ENCODE measurements at regions not wholly inside any gene's neighbourhood (a gene's known extent, or its start where the extent isn't known, plus 50 kb on each side); places are given as distances from the start of the nearest gene placed in this dataset.

DNA sequence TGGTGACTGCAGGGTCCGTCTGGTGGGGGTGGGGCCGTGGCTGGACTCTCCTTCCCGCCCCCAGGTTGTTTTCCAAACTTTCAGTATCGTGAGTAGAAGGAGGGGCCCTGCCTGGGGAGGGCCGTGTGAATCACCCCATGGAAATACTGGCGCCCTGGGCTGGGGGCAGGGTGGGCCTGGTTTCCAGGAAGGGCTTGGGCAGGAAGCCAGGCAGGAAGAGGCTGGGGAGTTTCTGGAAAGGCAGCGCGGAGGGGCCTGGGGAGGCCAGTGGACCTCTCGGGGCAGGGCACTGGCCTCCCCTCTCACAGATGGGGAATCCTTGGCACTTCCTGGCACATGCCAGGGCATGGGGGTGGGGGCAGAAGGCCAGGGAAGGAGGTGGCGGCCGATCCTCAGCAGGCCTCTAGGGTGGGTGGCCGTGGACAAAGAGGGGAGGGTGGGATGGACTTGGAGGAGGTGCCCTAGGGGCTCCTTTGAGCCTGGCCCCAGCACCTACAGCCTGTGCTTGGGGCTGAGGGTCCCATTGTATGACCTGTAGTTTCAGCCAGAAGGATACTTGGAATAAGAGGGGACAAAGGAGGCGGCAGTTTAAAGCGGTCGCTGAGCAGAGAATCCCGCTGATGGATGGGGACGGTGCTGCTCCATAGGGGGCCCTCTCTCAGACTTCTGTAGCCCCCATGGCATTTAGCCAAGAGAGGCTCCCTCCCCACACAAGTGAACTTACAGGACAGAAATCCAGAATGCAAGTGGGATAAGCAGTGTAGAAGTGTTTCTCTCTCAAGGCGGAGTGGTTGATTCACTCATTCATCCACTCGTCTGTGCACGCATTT lies 56.5 kb upstream of the GATA2 start:
- no peak for DNase-seq (ENCODE audit: extremely low spot score in 2 of 2)
- intact Hi-C loops (cut with DNase I): no loop called here
- Histone ChIP-seq H3K27ac (no peak overlapping the region), H3K4me1 (peaks cover 10% of the 10 kb centered on the region), H3K27me3 (no peaks in the 10 kb centered on the region), H3K36me3 (no peaks in the 10 kb centered on the region), H3K4me3 (peak overlapping the region in 1 of 2 donors; percentile 13), H3K9me3 (no peaks in the 10 kb centered on the region)
- TF ChIP-seq, protein P1, sequence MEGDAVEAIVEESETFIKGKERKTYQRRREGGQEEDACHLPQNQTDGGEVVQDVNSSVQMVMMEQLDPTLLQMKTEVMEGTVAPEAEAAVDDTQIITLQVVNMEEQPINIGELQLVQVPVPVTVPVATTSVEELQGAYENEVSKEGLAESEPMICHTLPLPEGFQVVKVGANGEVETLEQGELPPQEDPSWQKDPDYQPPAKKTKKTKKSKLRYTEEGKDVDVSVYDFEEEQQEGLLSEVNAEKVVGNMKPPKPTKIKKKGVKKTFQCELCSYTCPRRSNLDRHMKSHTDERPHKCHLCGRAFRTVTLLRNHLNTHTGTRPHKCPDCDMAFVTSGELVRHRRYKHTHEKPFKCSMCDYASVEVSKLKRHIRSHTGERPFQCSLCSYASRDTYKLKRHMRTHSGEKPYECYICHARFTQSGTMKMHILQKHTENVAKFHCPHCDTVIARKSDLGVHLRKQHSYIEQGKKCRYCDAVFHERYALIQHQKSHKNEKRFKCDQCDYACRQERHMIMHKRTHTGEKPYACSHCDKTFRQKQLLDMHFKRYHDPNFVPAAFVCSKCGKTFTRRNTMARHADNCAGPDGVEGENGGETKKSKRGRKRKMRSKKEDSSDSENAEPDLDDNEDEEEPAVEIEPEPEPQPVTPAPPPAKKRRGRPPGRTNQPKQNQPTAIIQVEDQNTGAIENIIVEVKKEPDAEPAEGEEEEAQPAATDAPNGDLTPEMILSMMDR (IDR thresholded peaks at IDR 0.05): no peak
- no peak for TF ChIP-seq POLR2A (IDR thresholded peaks at IDR 0.05)
- TF ChIP-seq POLR2AphosphoS5 (IDR thresholded peaks at IDR 0.05; ENCODE audit: insufficient read depth in 1 of 2, low read depth in 1 of 2): peak; percentile 18 to 37

DNA sequence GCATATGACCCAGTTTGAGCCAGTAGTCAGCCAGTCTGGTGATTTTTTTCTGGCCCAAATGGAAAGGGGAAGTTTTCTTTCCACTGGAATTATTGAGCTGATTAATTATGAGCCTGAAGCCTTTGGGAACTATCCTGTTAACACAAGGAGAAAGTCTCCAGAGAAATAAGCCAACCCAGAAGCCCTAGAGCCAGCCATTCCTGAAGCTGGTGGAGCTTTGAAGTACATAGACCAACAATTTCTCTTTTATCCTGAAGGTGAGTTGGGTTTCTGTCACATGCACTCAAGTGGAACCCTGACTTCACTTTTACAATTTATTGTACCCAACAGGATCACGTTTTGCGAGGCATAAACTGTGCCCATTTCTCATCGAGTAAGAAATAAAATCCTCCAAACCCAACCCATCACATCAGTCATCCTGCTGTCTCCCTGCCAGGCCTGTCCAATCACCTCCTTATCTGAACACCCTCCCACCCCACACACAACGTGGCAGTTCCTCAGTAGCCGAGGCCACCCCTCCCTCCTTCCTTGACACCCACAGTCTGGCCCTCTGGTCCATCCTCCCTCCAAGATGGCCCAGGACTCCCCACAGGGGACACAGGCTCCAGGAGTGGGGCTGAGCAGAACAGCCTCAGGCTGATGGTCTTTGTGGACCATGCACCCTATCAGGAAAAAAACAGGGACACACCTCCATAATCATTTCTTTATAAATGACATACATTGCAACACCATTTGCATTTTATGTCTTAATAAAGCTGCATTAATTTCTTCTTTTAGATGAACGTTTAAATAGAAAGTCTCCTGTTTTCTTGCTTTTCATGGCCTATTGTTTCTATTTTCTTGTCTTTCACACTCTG lies 55.7 kb upstream of the GATA2 start:
- no peak for DNase-seq (ENCODE audit: extremely low spot score in 2 of 2)
- no peak overlapping the region for H3K27ac ChIP-seq
- H3K4me3 ChIP-seq: peak overlapping the region in 1 of 2 donors; percentile 13
- no peaks in the 10 kb centered on the region for H3K9me3 ChIP-seq
- H3K36me3 ChIP-seq: no peaks in the 10 kb centered on the region
- no peaks in the 10 kb centered on the region for H3K27me3 ChIP-seq
- intact Hi-C loops (cut with DNase I): no loop called here
- TF ChIP-seq POLR2AphosphoS5 (IDR thresholded peaks at IDR 0.05; ENCODE audit: insufficient read depth in 1 of 2, low read depth in 1 of 2): no peak
- no peak for TF ChIP-seq POLR2A (IDR thresholded peaks at IDR 0.05)
- TF ChIP-seq, protein P1 (IDR thresholded peaks at IDR 0.05): no peak
- H3K4me1 ChIP-seq: peaks cover 10% of the 10 kb centered on the region

DNA sequence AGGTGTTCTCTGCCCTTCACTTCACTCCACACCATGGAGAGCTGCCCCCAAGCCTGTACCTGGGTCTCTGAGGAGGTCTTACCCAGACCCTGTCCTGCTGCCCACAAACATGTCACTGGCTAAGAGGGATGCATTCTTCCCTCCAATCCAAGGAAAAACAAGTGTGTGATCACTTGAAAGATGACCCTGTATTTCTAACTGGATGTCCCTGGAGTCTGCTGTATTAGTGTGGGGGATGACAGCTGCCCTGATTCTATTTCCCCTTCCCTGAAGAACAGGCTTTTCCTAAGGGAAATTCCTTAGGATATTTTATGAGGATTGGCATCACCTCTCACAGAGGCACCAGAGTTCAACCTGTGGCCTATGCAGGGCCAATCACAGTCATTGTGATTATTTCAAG lies 55.0 kb upstream of the GATA2 start:
- Histone ChIP-seq H3K4me1 (peaks cover 10% of the 10 kb centered on the region), H3K9me3 (no peaks in the 10 kb centered on the region), H3K27ac (no peak overlapping the region), H3K36me3 (no peaks in the 10 kb centered on the region), H3K27me3 (no peaks in the 10 kb centered on the region), H3K4me3 (no peak overlapping the region)
- intact Hi-C loops (cut with DNase I): no loop called here
- TF ChIP-seq, protein P1 (IDR thresholded peaks at IDR 0.05): no peak
- TF ChIP-seq POLR2A (IDR thresholded peaks at IDR 0.05) (no peak), POLR2AphosphoS5 (IDR thresholded peaks at IDR 0.05; ENCODE audit: insufficient read depth in 1 of 2, low read depth in 1 of 2) (no peak)
- DNase-seq (ENCODE audit: extremely low spot score in 2 of 2): no peak

- Histone ChIP-seq H3K4me1 (peaks cover 10% of the 10 kb centered on the region), H3K4me3 (no peak overlapping the region), H3K36me3 (no peaks in the 10 kb centered on the region), H3K27me3 (no peaks in the 10 kb centered on the region), H3K27ac (no peak overlapping the region), H3K9me3 (no peaks in the 10 kb centered on the region)
- no peak for DNase-seq (ENCODE audit: extremely low spot score in 2 of 2)
- TF ChIP-seq POLR2AphosphoS5 (IDR thresholded peaks at IDR 0.05; ENCODE audit: insufficient read depth in 1 of 2, low read depth in 1 of 2) (no peak), POLR2A (IDR thresholded peaks at IDR 0.05) (no peak)
- TF ChIP-seq, protein P1 (IDR thresholded peaks at IDR 0.05): no peak
- intact Hi-C loops (cut with DNase I): no loop called here
These were observed 54.5 kb upstream of the GATA2 start for GRCh38 chr3:128547368-128547987.
